ENCODE measurements at regions not wholly inside any gene's neighbourhood (a gene's known extent, or its start where the extent isn't known, plus 50 kb on each side); places are given as distances from the start of the nearest gene placed in this dataset.

- TF ChIP-seq CTCF (IDR thresholded peaks at IDR 0.05) (no peak), POLR2A (IDR thresholded peaks at IDR 0.05) (no peak)
These were observed 79.0 kb upstream of the EDA2R start for GRCh38 chrX:66717926-66718325.
